ENCODE measurements at regions not wholly inside any gene's neighbourhood (a gene's known extent, or its start where the extent isn't known, plus 50 kb on each side); places are given as distances from the start of the nearest gene placed in this dataset.
"Not testable (repeated sequence)": the region's sequence is repeated elsewhere in the genome, so short reads cannot be mapped to it uniquely, and the experiment has no call there.

GRCh38 chr5:174614500-174615135, 109.8 kb upstream of the MSX2 start:
- DNase-seq, result no peak

- DNase-seq, result no peak
Observed at GRCh38 chr5:174616036-174616435, 108.3 kb upstream of the MSX2 start.

- DNase-seq, result no peak
Observed at GRCh38 chr5:174617285-174617684, 107.1 kb upstream of the MSX2 start.

- no peak for DNase-seq
Observed at GRCh38 chr5:174617910-174618309, 106.5 kb upstream of the MSX2 start.

GRCh38 chr5:174618589-174618988, 105.8 kb upstream of the MSX2 start:
- no peak for DNase-seq

GRCh38 chr5:174622067-174622466, 102.3 kb upstream of the MSX2 start:
- no peak for DNase-seq

- DNase-seq, result no peak
Observed at GRCh38 chr5:174623018-174623417, 101.4 kb upstream of the MSX2 start.

- DNase-seq, result no peak
Observed at GRCh38 chr5:174623433-174624019, 100.9 kb upstream of the MSX2 start.

GRCh38 chr5:174624733-174625522, 99.5 kb upstream of the MSX2 start:
- no peak for DNase-seq

GRCh38 chr5:174625591-174626350, 98.6 kb upstream of the MSX2 start:
- no peak for DNase-seq

- DNase-seq, result no peak
Observed at GRCh38 chr5:174626369-174626920, 97.9 kb upstream of the MSX2 start.

- no peak for DNase-seq
Observed at GRCh38 chr5:174636094-174636493, 88.3 kb upstream of the MSX2 start.

- DNase-seq, result no peak
Observed at GRCh38 chr5:174642816-174643405, 81.5 kb upstream of the MSX2 start.

- no peak for DNase-seq
Observed at GRCh38 chr5:174644436-174644835, 79.9 kb upstream of the MSX2 start.

GRCh38 chr5:174644923-174645322, 79.5 kb upstream of the MSX2 start:
- no peak for DNase-seq

GRCh38 chr5:174645677-174646076, 78.7 kb upstream of the MSX2 start:
- no peak for DNase-seq

- DNase-seq, result not testable (repeated sequence)
Observed at GRCh38 chr5:174648618-174649017, 75.8 kb upstream of the MSX2 start.

- no peak for DNase-seq
Observed at GRCh38 chr5:174649391-174649790, 75.0 kb upstream of the MSX2 start.

- DNase-seq, result no peak
Observed at GRCh38 chr5:174654442-174654841, 69.9 kb upstream of the MSX2 start.

- DNase-seq, result no peak
Observed at GRCh38 chr5:174655351-174655750, 69.0 kb upstream of the MSX2 start.

GRCh38 chr5:174664180-174664850, 60.1 kb upstream of the MSX2 start:
- DNase-seq, result no peak

- no peak for DNase-seq
Observed at GRCh38 chr5:174665347-174665746, 59.0 kb upstream of the MSX2 start.

All from stimulated activated CD4-positive, alpha-beta T cell treated with anti-CD3 and anti-CD28 coated beads, Interleukin-1b, Interleukin-23, amount 100 ng/mL, for 48 hours (primary cell).